ENCODE measurements at regions not wholly inside any gene's neighbourhood (a gene's known extent, or its start where the extent isn't known, plus 50 kb on each side); places are given as distances from the start of the nearest gene placed in this dataset.

- no peak for TF ChIP-seq CTCF (IDR thresholded peaks at IDR 0.05; ENCODE audit: borderline replicate concordance, control extremely low read depth, extremely low read depth, insufficient read depth, missing control alignments)
- in situ Hi-C loops (cut with MboI; ENCODE audit: low sequenced_read_pairs, unreplicated experiment): no loop called here
- DNase-seq (ENCODE audit: low spot score): no peak
Observed at GRCh38 chr10:129104266-129105045, 362.6 kb upstream of the MGMT start.

GRCh38 chr10:129105266-129105665 lies 361.8 kb upstream of the MGMT start:
- in situ Hi-C loops (cut with MboI; ENCODE audit: low sequenced_read_pairs, unreplicated experiment): no loop called here
- DNase-seq (ENCODE audit: low spot score): no peak
- TF ChIP-seq CTCF (IDR thresholded peaks at IDR 0.05; ENCODE audit: borderline replicate concordance, control extremely low read depth, extremely low read depth, insufficient read depth, missing control alignments): no peak

- in situ Hi-C loops (cut with MboI; ENCODE audit: low sequenced_read_pairs, unreplicated experiment): no loop called here
- DNase-seq (ENCODE audit: low spot score): no peak
- no peak for TF ChIP-seq CTCF (IDR thresholded peaks at IDR 0.05; ENCODE audit: borderline replicate concordance, control extremely low read depth, extremely low read depth, insufficient read depth, missing control alignments)
Observed at GRCh38 chr10:129106314-129106713, 360.7 kb upstream of the MGMT start.

- no peak for TF ChIP-seq CTCF (IDR thresholded peaks at IDR 0.05; ENCODE audit: borderline replicate concordance, control extremely low read depth, extremely low read depth, insufficient read depth, missing control alignments)
- in situ Hi-C loops (cut with MboI; ENCODE audit: low sequenced_read_pairs, unreplicated experiment): no loop called here
- no peak for DNase-seq (ENCODE audit: low spot score)
Observed at GRCh38 chr10:129107525-129107924, 359.5 kb upstream of the MGMT start.

GRCh38 chr10:129108378-129108777 lies 358.7 kb upstream of the MGMT start:
- DNase-seq (ENCODE audit: low spot score): no peak

GRCh38 chr10:129108994-129109393 lies 358.0 kb upstream of the MGMT start:
- no peak for DNase-seq (ENCODE audit: low spot score)
- in situ Hi-C loops (cut with MboI; ENCODE audit: low sequenced_read_pairs, unreplicated experiment): no loop called here
- no peak for TF ChIP-seq CTCF (IDR thresholded peaks at IDR 0.05; ENCODE audit: borderline replicate concordance, control extremely low read depth, extremely low read depth, insufficient read depth, missing control alignments)

More at GRCh38 chr10:129108378-129108777, 358.7 kb upstream of the MGMT start:
- TF ChIP-seq CTCF (IDR thresholded peaks at IDR 0.05; ENCODE audit: borderline replicate concordance, control extremely low read depth, extremely low read depth, insufficient read depth, missing control alignments): no peak
- in situ Hi-C loops (cut with MboI; ENCODE audit: low sequenced_read_pairs, unreplicated experiment): no loop called here
